MM.1S (cell line): ENCODE measurements at regions not wholly inside any gene's neighbourhood (a gene's known extent, or its start where the extent isn't known, plus 50 kb on each side); places are given as distances from the start of the nearest gene placed in this dataset.

Experiments used
- EZH2 ChIP-seq: fragments of 300-600 bp; sonication (generic); optimal IDR thresholded peaks from 2 replicates; pipeline ENCODE3; 2017; ENCODE audit warnings: low read depth, mild to moderate bottlenecking, antibody characterized with exemption, low read length, mixed read lengths
- TF ChIP-seq, protein P1 (sequence below): fragments of 300-600 bp; sonication (generic); IDR thresholded peaks from 2 replicates; pipeline ENCODE4 v1.5.1; 2016; ENCODE audit warnings: antibody characterized with exemption, low read length, mixed read lengths

DNA sequence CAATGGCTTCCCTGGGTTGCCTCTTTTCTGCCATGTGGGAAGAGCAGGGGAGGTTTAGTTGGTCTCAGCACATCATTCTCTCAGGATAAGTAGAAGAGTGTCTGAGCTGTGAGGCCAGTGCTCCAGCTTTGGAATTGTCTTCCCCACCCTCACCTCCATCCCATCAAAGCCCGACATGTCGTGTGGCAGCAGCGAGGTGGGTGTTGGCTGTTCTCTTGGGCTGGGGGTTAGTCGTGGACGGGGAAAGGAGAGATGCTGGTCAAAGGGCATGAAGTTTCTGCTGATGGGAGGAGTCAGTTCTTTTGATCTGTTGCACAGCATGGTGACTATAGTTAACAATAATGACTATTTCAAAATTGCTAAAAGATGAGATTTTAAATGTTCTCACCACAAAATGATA, 404.2 kb downstream of the TMEM121 start:
- TF ChIP-seq, protein P1, sequence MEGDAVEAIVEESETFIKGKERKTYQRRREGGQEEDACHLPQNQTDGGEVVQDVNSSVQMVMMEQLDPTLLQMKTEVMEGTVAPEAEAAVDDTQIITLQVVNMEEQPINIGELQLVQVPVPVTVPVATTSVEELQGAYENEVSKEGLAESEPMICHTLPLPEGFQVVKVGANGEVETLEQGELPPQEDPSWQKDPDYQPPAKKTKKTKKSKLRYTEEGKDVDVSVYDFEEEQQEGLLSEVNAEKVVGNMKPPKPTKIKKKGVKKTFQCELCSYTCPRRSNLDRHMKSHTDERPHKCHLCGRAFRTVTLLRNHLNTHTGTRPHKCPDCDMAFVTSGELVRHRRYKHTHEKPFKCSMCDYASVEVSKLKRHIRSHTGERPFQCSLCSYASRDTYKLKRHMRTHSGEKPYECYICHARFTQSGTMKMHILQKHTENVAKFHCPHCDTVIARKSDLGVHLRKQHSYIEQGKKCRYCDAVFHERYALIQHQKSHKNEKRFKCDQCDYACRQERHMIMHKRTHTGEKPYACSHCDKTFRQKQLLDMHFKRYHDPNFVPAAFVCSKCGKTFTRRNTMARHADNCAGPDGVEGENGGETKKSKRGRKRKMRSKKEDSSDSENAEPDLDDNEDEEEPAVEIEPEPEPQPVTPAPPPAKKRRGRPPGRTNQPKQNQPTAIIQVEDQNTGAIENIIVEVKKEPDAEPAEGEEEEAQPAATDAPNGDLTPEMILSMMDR: no peak
- TF ChIP-seq EZH2: no peak
